ENCODE measurements at regions not wholly inside any gene's neighbourhood (a gene's known extent, or its start where the extent isn't known, plus 50 kb on each side); places are given as distances from the start of the nearest gene placed in this dataset.

GRCh38 chr2:226611944-226612318 is 187.7 kb downstream of the IRS1 start:
- no peaks in the 10 kb centered on the region for H3K4me1 ChIP-seq

DNA sequence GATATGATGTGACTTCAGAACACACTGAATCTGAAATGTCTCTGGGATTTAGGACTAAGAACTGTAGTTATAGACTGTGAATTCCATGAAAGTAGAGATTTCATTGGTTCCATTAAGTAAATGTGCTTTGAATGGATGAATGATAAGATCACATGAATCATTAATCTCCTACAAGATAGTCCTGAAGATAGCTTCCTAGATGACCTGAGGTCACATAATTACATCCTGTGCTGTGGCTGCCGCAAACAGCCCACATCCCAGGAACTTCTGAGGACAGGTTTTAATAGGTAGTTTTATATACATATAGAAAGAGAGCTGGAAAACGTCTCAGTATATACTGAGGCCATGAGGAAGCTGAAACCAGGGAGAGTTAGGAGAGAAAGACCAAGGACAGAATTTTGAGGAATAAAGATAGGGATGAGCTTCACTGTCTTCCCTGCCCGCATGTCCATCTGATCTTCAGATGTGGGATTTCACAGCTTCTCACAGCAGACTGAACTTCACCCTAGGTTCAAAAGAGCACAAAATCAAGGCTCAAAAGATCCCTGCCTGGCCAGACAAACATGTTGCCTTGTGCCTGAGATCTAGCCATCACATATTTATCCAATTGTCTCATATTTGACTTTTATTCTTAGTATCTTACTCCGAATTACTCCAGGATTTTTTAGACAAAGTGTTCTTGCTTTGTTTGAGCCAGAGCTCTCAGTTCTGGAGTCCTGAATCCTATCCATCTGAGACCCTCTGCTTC is 188.2 kb downstream of the IRS1 start:
- Histone ChIP-seq H3K4me1 (no peaks in the 10 kb centered on the region), H3K4me3 (no peak overlapping the region), H3K36me3 (ENCODE audit: low read depth, missing control alignments) (no peaks in the 10 kb centered on the region), H3K27me3 (no peaks in the 10 kb centered on the region), H3K27ac (no peak overlapping the region), H3K9me3 (no peaks in the 10 kb centered on the region)
- DNase-seq = no peak
- WGBS, 2 donors = 78 to 81% methylated on average over 4 of the region's 4 CpGs
- TF ChIP-seq POLR2A (IDR thresholded peaks at IDR 0.05) = no peak
- no peak for TF ChIP-seq CTCF (IDR thresholded peaks at IDR 0.05)
- intact Hi-C loops (cut with DNase I; ENCODE audit: low total_unique reads) = no loop called here

More at GRCh38 chr2:226611944-226612318, 187.7 kb downstream of the IRS1 start:
- intact Hi-C loops (cut with DNase I; ENCODE audit: low total_unique reads) = no loop called here
- no peak overlapping the region for H3K4me3 ChIP-seq
- no peak for DNase-seq
- no peak overlapping the region for H3K27ac ChIP-seq
- TF ChIP-seq POLR2A (IDR thresholded peaks at IDR 0.05) (no peak), CTCF (IDR thresholded peaks at IDR 0.05) (no peak)
- no peaks in the 10 kb centered on the region for H3K27me3 ChIP-seq
- no peaks in the 10 kb centered on the region for H3K9me3 ChIP-seq
- WGBS, 2 donors = 83 to 91% methylated on average over 3 of the region's 3 CpGs
- H3K36me3 ChIP-seq (ENCODE audit: low read depth, missing control alignments) = no peaks in the 10 kb centered on the region

DNA sequence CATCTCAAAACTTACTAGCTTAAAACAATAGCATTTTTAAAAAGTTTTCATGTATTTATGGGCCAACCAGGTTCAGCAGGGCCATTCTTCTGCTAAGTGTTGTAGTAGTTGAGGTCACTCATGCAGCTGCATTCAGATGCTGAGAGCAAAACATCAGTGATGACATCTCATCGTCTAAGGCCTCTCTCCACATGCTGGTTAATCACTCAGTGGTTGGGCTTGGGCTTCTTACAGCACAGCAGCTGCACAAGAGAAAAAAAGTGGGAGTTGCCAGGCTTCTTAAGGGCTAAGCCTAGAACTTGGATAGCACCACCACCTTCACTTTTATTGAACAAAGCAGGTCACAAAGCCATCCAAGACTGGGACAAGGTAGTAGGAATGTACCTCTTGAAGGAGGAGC is 190.3 kb downstream of the IRS1 start:
- Histone ChIP-seq H3K4me1 (peaks cover 4% of the 10 kb centered on the region), H3K27ac (no peak overlapping the region), H3K27me3 (no peaks in the 10 kb centered on the region), H3K4me3 (no peak overlapping the region), H3K9me3 (no peaks in the 10 kb centered on the region), H3K36me3 (ENCODE audit: low read depth, missing control alignments) (no peaks in the 10 kb centered on the region)
- no peak for TF ChIP-seq POLR2A (IDR thresholded peaks at IDR 0.05)
- no peak for TF ChIP-seq CTCF (IDR thresholded peaks at IDR 0.05)
- DNase-seq = no peak
- intact Hi-C loops (cut with DNase I; ENCODE audit: low total_unique reads) = no loop called here
- WGBS, 2 donors = 36 to 38% methylated on average over 1 of the region's 1 CpG

GRCh38 chr2:226608451-226608850 is 191.2 kb downstream of the IRS1 start:
- no peak overlapping the region for H3K4me3 ChIP-seq
- no peak for TF ChIP-seq CTCF (IDR thresholded peaks at IDR 0.05)
- TF ChIP-seq POLR2A (IDR thresholded peaks at IDR 0.05) = no peak
- no peaks in the 10 kb centered on the region for H3K27me3 ChIP-seq
- H3K4me1 ChIP-seq = peaks cover 4% of the 10 kb centered on the region
- no peaks in the 10 kb centered on the region for H3K36me3 ChIP-seq (ENCODE audit: low read depth, missing control alignments)
- no peak for DNase-seq
- intact Hi-C loops (cut with DNase I; ENCODE audit: low total_unique reads) = no loop called here
- 44 to 60% methylated on average over 5 of the region's 5 CpGs for WGBS, 2 donors
- no peak overlapping the region for H3K27ac ChIP-seq
- no peaks in the 10 kb centered on the region for H3K9me3 ChIP-seq

DNA sequence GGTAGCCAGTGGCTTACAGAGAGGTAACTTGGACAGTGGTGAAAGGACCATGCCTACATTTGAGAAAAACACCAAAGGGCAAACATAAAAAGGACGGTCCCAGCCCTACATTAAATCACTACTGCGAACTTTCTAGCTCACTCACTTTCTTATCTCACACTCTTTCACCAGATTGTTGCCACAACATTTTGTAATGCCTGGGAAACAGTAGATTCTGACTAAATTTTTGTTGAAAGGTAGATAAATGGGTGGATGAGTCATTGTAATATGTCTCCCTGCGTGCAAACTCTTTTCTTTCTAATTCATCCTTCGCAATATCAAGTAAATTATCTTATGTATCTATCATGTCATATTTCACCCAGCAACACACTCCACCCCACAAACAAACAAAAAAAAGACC is 192.2 kb downstream of the IRS1 start:
- WGBS, 2 donors = 90 to 94% methylated on average over 4 of the region's 4 CpGs
- peaks cover 4% of the 10 kb centered on the region for H3K4me1 ChIP-seq
- no peaks in the 10 kb centered on the region for H3K27me3 ChIP-seq
- intact Hi-C loops (cut with DNase I; ENCODE audit: low total_unique reads) = no loop called here
- no peak overlapping the region for H3K4me3 ChIP-seq
- no peak for DNase-seq
- TF ChIP-seq POLR2A (IDR thresholded peaks at IDR 0.05) (no peak), CTCF (IDR thresholded peaks at IDR 0.05) (no peak)
- no peaks in the 10 kb centered on the region for H3K36me3 ChIP-seq (ENCODE audit: low read depth, missing control alignments)
- no peak overlapping the region for H3K27ac ChIP-seq
- no peaks in the 10 kb centered on the region for H3K9me3 ChIP-seq

Measured in testis (tissue), 2 donors.